GM12878 (cell line): ENCODE measurements at regions not wholly inside any gene's neighbourhood (a gene's known extent, or its start where the extent isn't known, plus 50 kb on each side); places are given as distances from the start of the nearest gene placed in this dataset.

Experiments
- ATAC-seq: fragments of 200-7000 bp; cut with Tn5 transposase; 3 replicates; pipeline ENCODE4 v1.9.1; 2020; ENCODE audit warnings: mild to moderate bottlenecking, moderate library complexity
- BruUV-seq: library from RNA; stranded (reverse); fragments of 400-500 nt; replicated peaks from 2 replicates; lab custom pipeline; 2021; lab: Mats Ljungman, UMichigan
- CTCF ChIA-PET: fragments of 300-600 bp; sonication (Branson Sonifier 250); formaldehyde crosslinking; extraction: SDS; loops from one replicate; lab custom pipeline; 2021; ENCODE audit warnings: inconsistent platforms; lab: Yijun Ruan, JAX
- POLR2A ChIA-PET: fragments of 350-600 bp; formaldehyde crosslinking; extraction: SDS; loops from one replicate; lab custom pipeline; 2021; ENCODE audit warnings: inconsistent platforms; lab: Charles Lee
- RAD21 ChIA-PET: fragments of 300-600 bp; sonication (Branson Sonifier 250); formaldehyde crosslinking; loops from one replicate; lab custom pipeline; 2023; ENCODE audit warnings: antibody characterized with exemption; ENCODE audit not compliant: unreplicated experiment; lab: Charles Lee
- SMC1A ChIA-PET: fragments of 300-600 bp; sonication (Branson Sonifier 250); formaldehyde crosslinking; loops from one replicate; lab custom pipeline; 2023; ENCODE audit not compliant: unreplicated experiment, uncharacterized antibody; lab: Charles Lee
- DNase-seq: peaks from one replicate; pipeline ENCODE4 v3.0.0-alpha.2; 2011; ENCODE audit warnings: low read depth, low spot score
- FAIRE-seq: peaks from 3 replicates; lab custom pipeline; 2011; peaks lifted over from hg19 to GRCh38; lab: Jason Lieb, UNC
- H2AFZ ChIP-seq: 2 replicates; pipeline ENCODE4 v1.6.0; 2011; ENCODE audit warnings: low read depth, low read length, control low read depth; ENCODE audit not compliant: control insufficient read depth
- H3K27ac ChIP-seq: 2 replicates; pipeline ENCODE4 v1.5.1; 2011; ENCODE audit warnings: control low read depth; ENCODE audit not compliant: control insufficient read depth, insufficient read depth
- H3K27me3 ChIP-seq, 2 experiments: replicated peaks in 1 of 2; 2 replicates each; pipeline versions ENCODE4 v1.6.0 to v1.6.1; 2011; ENCODE audit warnings: low read length in 1 of 2; ENCODE audit not compliant: control insufficient read depth in 2 of 2, insufficient read depth in 2 of 2
- H3K36me3 ChIP-seq, 2 experiments: 2 replicates each; pipeline ENCODE4 v1.5.1; 2011; ENCODE audit warnings: low read length in 1 of 2; ENCODE audit not compliant: control insufficient read depth in 2 of 2, insufficient read depth in 2 of 2
- H3K4me1 ChIP-seq: 2 replicates; pipeline ENCODE4 v1.6.1; 2011; ENCODE audit warnings: mild to moderate bottlenecking, low read length, moderate library complexity, mixed read lengths; ENCODE audit not compliant: control insufficient read depth, insufficient read depth
- H3K4me2 ChIP-seq: 2 replicates; pipeline ENCODE4 v1.6.0; 2011; ENCODE audit warnings: control low read depth; ENCODE audit not compliant: control insufficient read depth, insufficient read depth
- H3K4me3 ChIP-seq: fragments of 200-600 bp; sonication (generic); 2 replicates; pipeline ENCODE4 v1.5.1; 2016
- H3K79me2 ChIP-seq: 2 replicates; pipeline ENCODE4 v1.6.0; 2011; ENCODE audit warnings: low read length; ENCODE audit not compliant: control insufficient read depth, insufficient read depth
- H3K9ac ChIP-seq: 2 replicates; pipeline ENCODE4 v1.8.0; 2011; ENCODE audit warnings: low read length, control low read depth, mixed read lengths; ENCODE audit not compliant: control insufficient read depth, insufficient read depth
- H3K9me3 ChIP-seq: replicated peaks from 3 replicates; pipeline ENCODE4 v1.5.1; 2011; ENCODE audit warnings: mild to moderate bottlenecking, low read length; ENCODE audit not compliant: control insufficient read depth, insufficient read depth
- H4K20me1 ChIP-seq: 2 replicates; pipeline ENCODE4 v1.6.0; 2011; ENCODE audit not compliant: control insufficient read depth, insufficient read depth
- ELK1 ChIP-seq: IDR thresholded peaks from 2 replicates; pipeline ENCODE4 v1.6.1; 2012; ENCODE audit warnings: low read depth, low read length, improper control_type of control experiment
- ETV6 ChIP-seq, 2 experiments: fragments of 450-650 bp in 1 of 2; IDR thresholded peaks in 1 of 2; conservative IDR thresholded peaks in 1 of 2; 2 replicates each; pipeline ENCODE4 v1.6.1; 2014; ENCODE audit warnings: antibody characterized with exemption in 1 of 2, borderline replicate concordance in 1 of 2, low read depth in 1 of 2, mild to moderate bottlenecking in 1 of 2, moderate library complexity in 1 of 2
- FOXK2 ChIP-seq: fragments of 450-650 bp; IDR thresholded peaks from 2 replicates; pipeline ENCODE4 v1.6.1; 2017; ENCODE audit warnings: mild to moderate bottlenecking, moderate library complexity
- HDAC2 ChIP-seq: fragments of 200-600 bp; sonication (generic); IDR thresholded peaks from 2 replicates; pipeline ENCODE4 v1.6.1; 2017
- HDGF ChIP-seq: fragments of 450-650 bp; IDR thresholded peaks from 2 replicates; pipeline ENCODE4 v1.6.1; 2016; ENCODE audit warnings: antibody characterized with exemption
- IRF5 ChIP-seq: fragments of 450-650 bp; IDR thresholded peaks from 2 replicates; pipeline ENCODE4 v1.6.1; 2017; ENCODE audit warnings: borderline replicate concordance
- NBN ChIP-seq: fragments of 450-650 bp; IDR thresholded peaks from 2 replicates; pipeline ENCODE4 v1.6.1; 2016
- NKRF ChIP-seq: fragments of 450-650 bp; conservative IDR thresholded peaks from 2 replicates; pipeline ENCODE4 v1.6.1; 2017; ENCODE audit warnings: mild to moderate bottlenecking, moderate library complexity
- PKNOX1 ChIP-seq: fragments of 450-650 bp; IDR thresholded peaks from 2 replicates; pipeline ENCODE4 v1.6.1; 2016; ENCODE audit warnings: mild to moderate bottlenecking
- SKIL ChIP-seq: fragments of 450-650 bp; IDR thresholded peaks from 2 replicates; pipeline ENCODE4 v1.6.1; 2017; ENCODE audit warnings: mild to moderate bottlenecking, low read depth, inconsistent platforms; ENCODE audit not compliant: poor library complexity, severe bottlenecking
- TBL1XR1 ChIP-seq: IDR thresholded peaks from 2 replicates; pipeline ENCODE4 v1.6.1; 2012; ENCODE audit warnings: low read depth, low read length, improper control_type of control experiment
- ZNF207 ChIP-seq: fragments of 450-650 bp; IDR thresholded peaks from 2 replicates; pipeline ENCODE4 v1.6.1; 2014; ENCODE audit warnings: antibody characterized with exemption, mild to moderate bottlenecking, borderline replicate concordance
- WGBS: methylation state at CpG from one replicate; pipeline ENCODE4 v1.1.6; 2016; ENCODE audit warnings: low lambda C conversion rate; ENCODE audit not compliant: insufficient replicate concordance, insufficient coverage; ENCODE audit errors: missing lambda C conversion rate; 5-methylcytosine and 5-hydroxymethylcytosine counted together
- in situ Hi-C: fragments of 300-500 bp; cut with MboI; formaldehyde crosslinking; loops from 9 replicates; pipeline ENCODE4 v1.14.3; 2018; ENCODE audit warnings: mixed read lengths
- intact Hi-C: fragments of 100-400 bp; cut with micrococcal nuclease; formaldehyde crosslinking; loops from one replicate; pipeline ENCODE4 v1.14.2; 2022; ENCODE audit not compliant: unreplicated experiment

GRCh38 chr21:19124691-19125090 is 721.1 kb upstream of the TMPRSS15 start (continued):
- TF ChIP-seq NKRF (no peak), NBN (no peak)

GRCh38 chr21:19130379-19131028 is 726.9 kb upstream of the TMPRSS15 start:
- Histone ChIP-seq H3K4me1 (no peaks in the 10 kb centered on the region), H3K36me3 (no peaks in the 10 kb centered on the region), H2AFZ (no peak overlapping the region), H3K27me3 (no peaks in the 10 kb centered on the region), H3K4me3 (no peak overlapping the region), H3K27ac (no peak overlapping the region), H4K20me1 (no peaks in the 10 kb centered on the region), H3K79me2 (no peaks in the 10 kb centered on the region), H3K9me3 (no peaks in the 10 kb centered on the region), H3K4me2 (no peak overlapping the region), H3K9ac (no peak overlapping the region)
- TF ChIP-seq ELK1 (no peak), HDAC2 (no peak), SKIL (no peak), TBL1XR1 (no peak), HDGF (no peak), PKNOX1 (no peak), ETV6 (conservative IDR thresholded peaks at IDR 0.05 in 1 of 2, IDR thresholded peaks at IDR 0.05 in 1 of 2; ENCODE audit: borderline replicate concordance in 1 of 2, low read depth in 1 of 2) (no peak), IRF5 (no peak), FOXK2 (no peak), ZNF207 (no peak)
- SMC1A ChIA-PET, result no interaction called here
- FAIRE-seq (no peak), DNase-seq (no peak), ATAC-seq (no peak)
- RAD21 ChIA-PET, result no interaction called here
- no TSS peak for BruUV-seq
- POLR2A ChIA-PET, result no interaction called here
- CTCF ChIA-PET, result no interaction called here
- intact Hi-C loops (no loop called here), in situ Hi-C loops (no loop called here)
- WGBS, result 4% methylated on average over 6 of the region's 6 CpGs
